SW480 (cell line): ENCODE measurements at regions not wholly inside any gene's neighbourhood (a gene's known extent, or its start where the extent isn't known, plus 50 kb on each side); places are given as distances from the start of the nearest gene placed in this dataset.
"Not testable (repeated sequence)": the region's sequence is repeated elsewhere in the genome, so short reads cannot be mapped to it uniquely, and the experiment has no call there.

Experiments used
- DNase-seq: peaks from one replicate; pipeline ENCODE4 v3.0.0-alpha.2; 2016; ENCODE audit warnings: low spot score

GRCh38 chrX:3550871-3551270 is 162.6 kb downstream of the PRKX start:
- DNase-seq: no peak

DNA sequence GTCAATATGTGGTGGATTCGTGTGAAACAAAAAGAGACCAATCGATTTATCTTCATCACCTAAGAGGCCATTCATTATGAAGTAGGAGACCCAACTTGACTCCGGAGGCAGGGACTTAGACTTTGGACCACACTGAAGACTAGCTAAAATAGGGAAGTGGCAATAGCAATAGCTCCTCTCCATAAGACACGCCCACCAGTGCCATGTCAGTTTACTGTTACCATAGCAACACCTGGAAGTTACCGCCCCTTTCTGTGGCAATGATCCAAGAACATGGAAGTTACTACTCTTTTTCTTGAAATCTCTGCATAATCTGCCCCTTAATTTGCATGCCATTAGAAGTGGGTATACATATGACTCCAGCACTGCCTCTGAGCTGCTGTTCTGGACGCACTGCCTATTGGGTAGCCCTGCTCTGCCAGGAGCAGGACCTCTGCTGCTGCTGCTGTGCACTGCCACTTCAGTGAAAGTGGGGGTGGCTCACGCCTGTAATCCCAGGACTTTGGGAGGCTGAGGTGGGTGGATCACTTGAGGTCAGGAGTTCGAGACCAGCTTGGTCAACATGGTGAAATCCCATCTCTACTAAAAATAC is 163.2 kb downstream of the PRKX start:
- DNase-seq: peak; percentile 51

DNA sequence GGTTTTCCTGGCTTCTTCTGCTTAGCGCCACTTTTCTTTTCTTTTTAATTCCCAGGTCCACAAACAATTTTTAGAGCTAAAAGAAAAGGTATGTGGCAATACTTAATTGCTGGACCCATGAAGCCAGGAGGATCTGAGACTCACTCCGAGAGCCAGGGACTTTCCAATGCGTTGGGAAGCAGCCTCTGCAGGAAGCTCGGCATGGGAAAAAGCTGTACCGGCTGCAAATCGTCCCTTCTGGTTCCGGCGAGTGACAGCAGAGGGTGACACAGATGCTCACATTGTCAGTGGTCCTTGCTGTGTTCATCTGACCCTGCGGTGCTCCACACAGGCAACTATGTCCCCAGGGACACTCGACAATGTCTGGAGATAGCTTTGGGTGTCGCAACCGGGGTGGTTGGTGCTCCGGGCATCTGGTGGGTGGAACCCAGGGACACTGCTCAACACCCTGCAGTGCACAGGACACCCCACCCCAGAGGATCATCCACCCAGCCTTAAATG is 164.0 kb downstream of the PRKX start:
- peak; percentile 28 for DNase-seq

- peak; percentile 52 for DNase-seq
These were observed 164.6 kb downstream of the PRKX start for GRCh38 chrX:3548765-3549391.

- no peak for DNase-seq
These were observed 167.5 kb downstream of the PRKX start for GRCh38 chrX:3545901-3546300.

DNA sequence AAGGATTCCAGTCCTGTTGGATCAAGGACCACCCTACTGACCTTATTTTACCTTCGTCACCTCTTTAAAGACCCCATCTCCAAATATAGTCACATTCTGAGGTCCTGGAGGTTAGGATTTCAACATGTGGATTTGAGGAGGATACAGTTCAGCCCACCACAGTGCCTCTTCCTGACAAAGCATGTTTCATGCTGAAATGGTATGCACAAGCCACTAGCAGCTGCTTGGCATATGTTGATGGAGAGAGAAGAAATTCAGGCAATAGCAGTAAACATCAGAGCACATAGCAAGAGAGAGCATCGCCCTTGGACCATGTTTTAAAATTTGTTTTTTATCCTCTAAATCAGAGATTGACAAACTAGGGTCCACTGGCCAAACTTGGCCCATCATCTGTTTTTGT is 172.1 kb downstream of the PRKX start:
- no peak for DNase-seq

- no peak for DNase-seq
These were observed 173.3 kb downstream of the PRKX start for GRCh38 chrX:3540105-3540504.

DNA sequence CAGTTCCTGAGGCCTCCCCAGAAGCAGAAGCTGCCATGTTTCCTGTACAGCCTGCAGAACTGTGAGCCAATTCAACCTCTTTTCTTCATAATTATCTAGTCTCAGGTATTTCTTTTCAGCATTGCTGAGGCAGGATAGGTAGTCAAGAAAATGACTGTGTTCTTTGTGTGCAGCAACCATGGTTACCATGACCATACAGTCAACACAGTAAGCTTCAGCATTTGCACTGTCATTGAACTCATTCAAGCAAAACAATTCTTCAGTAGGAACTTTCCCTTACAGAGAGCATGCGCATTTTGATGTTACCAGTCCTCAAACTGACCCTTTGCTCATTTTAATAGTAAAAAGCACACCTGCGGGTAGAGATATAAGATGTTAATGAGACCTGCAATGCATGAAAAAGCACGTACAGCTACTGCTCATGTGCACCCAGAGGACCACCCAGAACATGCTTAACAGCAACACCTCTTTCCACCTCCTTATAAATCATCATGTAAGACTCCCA is 180.8 kb downstream of the PRKX start:
- no peak for DNase-seq

DNA sequence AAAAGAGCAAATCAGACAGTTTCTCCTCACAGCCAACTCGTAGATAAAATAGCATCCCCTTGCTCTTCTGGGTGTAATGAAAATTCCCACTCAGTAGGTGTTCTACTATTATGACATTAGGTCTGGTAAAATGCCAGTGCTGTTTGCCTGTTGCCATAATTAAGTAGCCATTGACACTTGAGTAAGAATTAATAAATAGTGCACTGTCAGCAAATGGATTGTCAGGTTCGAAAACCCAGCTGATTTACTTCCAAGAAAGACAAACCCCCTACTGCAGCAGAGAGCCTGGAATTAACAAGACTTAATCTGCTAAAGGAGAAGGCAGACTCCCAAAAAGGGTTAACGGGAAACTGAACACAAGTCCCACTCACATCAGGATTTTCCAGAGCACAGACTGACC is 182.0 kb downstream of the PRKX start:
- DNase-seq: not testable (repeated sequence)

DNA sequence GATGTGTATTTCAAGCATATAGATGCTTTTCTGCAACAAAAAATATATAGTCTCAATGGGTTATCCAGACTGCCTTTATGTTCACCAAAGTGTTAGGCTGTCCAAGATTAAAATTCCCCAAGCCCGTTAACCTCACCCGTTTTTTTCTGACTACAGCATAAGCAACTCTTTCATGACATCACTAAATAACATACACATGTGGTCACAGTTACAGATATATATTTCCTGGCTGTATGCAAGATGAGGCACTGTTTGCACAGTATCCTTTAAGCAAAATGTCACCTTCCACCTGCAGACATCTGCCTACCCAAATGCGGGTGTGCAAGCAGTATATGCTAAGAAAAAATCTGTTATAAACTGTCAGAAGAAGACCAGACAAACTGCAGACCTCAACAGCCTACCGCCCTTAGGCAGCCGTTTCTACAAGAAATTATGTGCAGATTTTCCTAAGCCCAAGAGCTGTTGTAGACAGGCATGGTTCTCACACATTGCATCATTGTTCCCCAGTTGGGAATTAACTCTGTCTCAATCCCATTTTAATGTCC is 183.1 kb upstream of the MXRA5 start:
- DNase-seq: no peak

DNA sequence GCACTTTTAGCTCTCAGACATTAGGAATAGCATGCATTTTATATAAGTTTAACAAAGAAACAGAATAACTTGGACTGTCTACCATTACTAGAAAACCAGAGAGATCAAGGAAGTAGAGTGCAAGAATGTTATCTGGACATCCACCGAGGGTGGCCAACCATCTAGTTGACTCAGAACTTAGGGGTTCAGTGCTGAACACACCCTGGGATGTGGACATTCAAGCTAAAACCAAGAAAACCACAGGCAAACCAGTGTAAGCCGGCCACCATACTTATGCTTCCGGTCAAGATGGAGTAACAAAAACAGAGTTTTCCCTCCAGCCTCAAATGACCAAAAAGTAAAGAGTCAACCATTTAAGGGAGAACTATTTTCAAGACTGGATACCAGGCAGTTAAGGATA is 181.4 kb upstream of the MXRA5 start:
- no peak for DNase-seq

GRCh38 chrX:3527166-3527565 is 180.7 kb upstream of the MXRA5 start:
- no peak for DNase-seq

DNA sequence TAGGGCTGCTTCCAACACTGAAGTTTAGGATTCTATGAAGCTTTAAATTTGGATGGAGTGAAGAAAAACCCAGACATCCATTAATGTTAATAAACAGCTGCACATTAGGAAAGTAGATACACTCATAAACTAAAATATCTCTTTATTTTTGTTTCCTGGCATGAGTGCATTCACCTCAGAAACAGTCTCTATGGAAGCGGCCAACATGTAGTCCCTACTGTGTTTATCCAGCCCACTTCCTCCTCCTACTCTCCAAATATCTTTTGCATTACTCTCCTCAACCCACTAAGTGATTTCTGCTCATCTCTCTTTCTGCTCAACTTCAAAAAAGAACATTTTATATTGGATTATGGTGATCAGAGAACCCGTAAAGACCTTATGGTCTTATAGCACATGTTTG is 180.3 kb upstream of the MXRA5 start:
- DNase-seq: no peak

DNA sequence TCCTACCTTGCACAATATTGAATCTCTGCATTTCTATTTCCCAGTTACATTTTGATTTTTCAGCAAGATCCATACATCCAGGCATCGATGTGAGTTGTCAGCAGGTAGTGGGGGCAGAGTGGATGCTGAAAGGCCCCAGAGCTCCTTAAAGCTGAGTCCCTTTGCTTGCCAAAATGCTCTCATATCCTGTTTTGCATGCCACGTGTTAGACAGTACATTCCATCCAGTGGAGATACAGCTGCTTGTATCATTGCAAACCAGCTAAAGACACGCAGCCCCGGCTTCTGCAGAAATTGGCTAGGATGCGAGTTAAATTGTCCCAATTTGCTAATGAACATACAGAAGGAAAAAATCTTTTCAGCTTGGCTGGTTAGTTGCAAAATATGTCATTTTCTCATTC is 179.6 kb upstream of the MXRA5 start:
- no peak for DNase-seq

- DNase-seq: no peak
These were observed 175.7 kb upstream of the MXRA5 start for GRCh38 chrX:3522101-3522650.

GRCh38 chrX:3521396-3521795 is 174.9 kb upstream of the MXRA5 start:
- DNase-seq: no peak

DNA sequence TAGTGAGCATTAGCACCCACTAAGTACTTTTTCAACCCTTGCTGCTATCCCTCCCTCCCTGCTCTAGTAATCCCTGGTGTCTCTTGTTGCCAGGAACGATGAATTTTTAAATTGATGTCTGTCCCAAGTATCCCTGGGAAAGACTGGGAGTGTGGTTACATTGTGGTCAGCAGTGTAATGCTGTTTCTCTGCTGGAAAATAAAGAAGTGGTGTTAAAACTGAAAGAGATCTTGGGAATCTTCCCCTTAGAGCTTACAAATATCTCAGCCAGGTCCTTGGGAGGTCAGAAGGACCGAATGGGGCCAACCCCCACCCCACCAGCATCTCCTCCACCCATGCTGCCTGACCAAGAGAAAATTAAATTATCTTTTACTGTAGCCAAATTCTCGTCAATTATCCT is 174.5 kb upstream of the MXRA5 start:
- no peak for DNase-seq

DNA sequence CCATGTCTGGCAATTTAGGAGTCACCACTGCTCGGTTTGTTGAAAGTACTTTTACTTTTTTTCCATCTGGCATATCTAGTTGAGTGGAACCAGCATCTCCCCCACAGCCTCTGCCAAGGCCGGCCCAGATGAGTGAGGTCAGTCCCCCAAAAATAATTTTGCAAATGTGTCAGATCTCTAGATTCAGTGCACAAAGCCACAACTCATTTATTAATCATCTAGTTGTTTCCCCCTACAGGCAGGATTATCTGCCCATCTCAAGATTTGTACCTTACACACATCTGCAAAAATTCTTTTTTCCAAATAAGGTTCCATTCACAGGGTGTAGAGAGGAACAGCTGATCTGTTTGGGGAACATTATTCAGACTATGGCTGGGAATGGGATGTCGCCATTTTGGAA is 174.0 kb upstream of the MXRA5 start:
- DNase-seq: no peak

DNA sequence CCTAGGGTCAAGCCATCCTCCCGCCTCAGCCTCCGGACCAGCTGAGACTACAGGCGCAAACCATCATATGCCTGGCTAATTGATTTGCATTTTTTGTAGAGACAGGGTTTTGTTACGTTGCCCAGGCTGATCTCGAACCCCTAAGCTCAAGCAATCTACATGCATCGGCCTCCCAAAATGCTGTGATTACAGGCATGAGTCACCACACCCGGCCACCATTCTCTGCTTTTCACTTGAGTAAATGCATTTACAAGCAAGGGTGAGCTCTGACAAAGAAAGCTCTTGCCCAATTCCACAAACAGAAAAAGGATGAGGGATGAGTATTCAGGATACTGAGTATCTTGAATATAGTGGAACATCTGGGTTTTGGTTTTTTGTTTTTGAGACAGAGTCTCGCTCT is 172.9 kb upstream of the MXRA5 start:
- not testable (repeated sequence) for DNase-seq

DNA sequence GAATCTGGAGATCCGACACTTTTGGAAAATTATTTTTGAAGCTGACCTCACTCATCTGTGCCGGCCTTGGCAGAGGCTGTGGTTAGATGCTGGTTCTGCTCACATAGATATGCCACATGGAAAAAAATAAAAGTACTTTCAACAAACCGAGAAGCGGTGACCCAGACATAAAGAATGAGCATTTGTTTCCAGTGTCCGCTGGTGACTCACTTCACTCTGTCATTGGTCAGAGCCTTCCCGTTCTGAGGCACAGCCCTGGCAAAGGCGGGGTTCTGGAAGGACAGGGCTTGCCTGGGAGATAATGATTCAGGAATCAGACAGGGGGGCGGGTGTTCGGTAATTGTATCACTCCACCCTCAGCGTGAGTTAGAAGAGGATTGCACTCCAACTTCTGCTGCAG is 172.4 kb upstream of the MXRA5 start:
- DNase-seq: peak; percentile 93

DNA sequence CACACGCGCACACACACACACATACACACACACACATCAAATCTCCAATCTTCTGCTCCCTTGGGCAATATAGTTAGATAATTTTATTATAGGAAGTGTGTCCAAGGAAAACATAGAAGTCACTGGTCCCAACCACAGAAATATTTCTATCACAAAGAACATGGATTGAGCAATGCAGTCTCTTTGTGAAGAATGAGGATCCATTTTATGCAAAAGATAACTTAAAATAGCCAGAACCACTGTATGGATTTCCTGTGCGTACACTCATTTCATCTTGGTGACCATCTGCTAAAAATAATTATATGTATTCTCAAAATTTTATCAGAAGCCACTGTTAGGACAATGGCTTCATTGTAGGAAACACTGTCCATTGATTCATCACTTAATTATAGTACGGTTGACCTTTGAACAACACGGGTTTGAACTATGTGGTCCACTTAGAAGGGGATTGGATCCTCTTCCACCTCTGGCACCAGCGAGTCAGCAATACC is 169.6 kb upstream of the MXRA5 start:
- DNase-seq: peak; percentile 51

- no peak for DNase-seq
These were observed 168.5 kb upstream of the MXRA5 start for GRCh38 chrX:3514996-3515395.

DNA sequence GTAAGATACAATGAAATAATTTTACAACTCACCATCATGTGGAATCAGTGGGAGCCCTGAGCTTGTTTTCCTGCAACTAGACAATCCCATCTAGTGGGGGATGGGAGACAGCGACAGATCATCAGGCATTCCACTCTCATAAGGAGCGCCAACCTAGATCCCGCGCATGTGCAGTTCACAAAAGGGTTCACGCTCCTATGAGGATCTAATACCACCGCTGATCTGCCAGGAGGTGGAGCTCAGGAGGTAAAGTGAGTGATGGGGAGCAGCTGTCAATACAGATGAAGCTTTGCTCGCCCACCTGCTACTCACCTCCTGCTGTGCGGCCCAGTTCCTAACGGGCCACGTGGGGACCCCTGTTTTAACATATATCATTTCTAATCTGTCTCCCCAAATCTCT is 165.7 kb upstream of the MXRA5 start:
- peak; percentile 5 for DNase-seq
